ENCODE measurements at regions not wholly inside any gene's neighbourhood (a gene's known extent, or its start where the extent isn't known, plus 50 kb on each side); places are given as distances from the start of the nearest gene placed in this dataset.

DNA sequence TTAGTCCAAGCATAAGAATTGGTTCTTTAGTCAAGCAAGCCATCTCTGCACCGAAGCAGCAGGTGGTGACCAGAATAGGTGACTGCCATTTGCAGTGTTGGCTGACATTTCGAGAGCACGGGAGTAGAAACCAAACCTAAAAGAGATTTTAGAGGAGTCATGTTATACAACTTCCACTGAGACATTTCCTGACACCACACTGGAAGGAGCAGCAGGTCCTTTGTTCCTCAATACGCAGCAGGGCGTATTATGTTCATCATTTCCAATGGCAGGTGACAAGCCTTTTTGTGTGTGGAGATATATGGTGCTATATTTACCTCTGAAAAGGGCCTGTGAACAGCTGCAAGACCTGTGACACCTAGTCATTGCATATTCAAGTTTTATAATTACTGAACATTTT lies 418.8 kb upstream of the NETO1 start:
- TF ChIP-seq, protein P1, sequence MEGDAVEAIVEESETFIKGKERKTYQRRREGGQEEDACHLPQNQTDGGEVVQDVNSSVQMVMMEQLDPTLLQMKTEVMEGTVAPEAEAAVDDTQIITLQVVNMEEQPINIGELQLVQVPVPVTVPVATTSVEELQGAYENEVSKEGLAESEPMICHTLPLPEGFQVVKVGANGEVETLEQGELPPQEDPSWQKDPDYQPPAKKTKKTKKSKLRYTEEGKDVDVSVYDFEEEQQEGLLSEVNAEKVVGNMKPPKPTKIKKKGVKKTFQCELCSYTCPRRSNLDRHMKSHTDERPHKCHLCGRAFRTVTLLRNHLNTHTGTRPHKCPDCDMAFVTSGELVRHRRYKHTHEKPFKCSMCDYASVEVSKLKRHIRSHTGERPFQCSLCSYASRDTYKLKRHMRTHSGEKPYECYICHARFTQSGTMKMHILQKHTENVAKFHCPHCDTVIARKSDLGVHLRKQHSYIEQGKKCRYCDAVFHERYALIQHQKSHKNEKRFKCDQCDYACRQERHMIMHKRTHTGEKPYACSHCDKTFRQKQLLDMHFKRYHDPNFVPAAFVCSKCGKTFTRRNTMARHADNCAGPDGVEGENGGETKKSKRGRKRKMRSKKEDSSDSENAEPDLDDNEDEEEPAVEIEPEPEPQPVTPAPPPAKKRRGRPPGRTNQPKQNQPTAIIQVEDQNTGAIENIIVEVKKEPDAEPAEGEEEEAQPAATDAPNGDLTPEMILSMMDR (IDR thresholded peaks at IDR 0.05) = no peak
- no peak for TF ChIP-seq POLR2AphosphoS5 (IDR thresholded peaks at IDR 0.05)
- no peak for TF ChIP-seq POLR2A (IDR thresholded peaks at IDR 0.05; ENCODE audit: low read depth)
- TF ChIP-seq EP300 (IDR thresholded peaks at IDR 0.05) = no peak
